ENCODE measurements at regions not wholly inside any gene's neighbourhood (a gene's known extent, or its start where the extent isn't known, plus 50 kb on each side); places are given as distances from the start of the nearest gene placed in this dataset.

GRCh38 chr1:190619724-190620123, 142.1 kb upstream of the BRINP3 start:
- no peak for TF ChIP-seq POLR2A (IDR thresholded peaks at IDR 0.05)
- no peak for TF ChIP-seq CTCF (IDR thresholded peaks at IDR 0.05)
